Inflammatory macrophage (primary cell): ENCODE measurements at regions not wholly inside any gene's neighbourhood (a gene's known extent, or its start where the extent isn't known, plus 50 kb on each side); places are given as distances from the start of the nearest gene placed in this dataset.

Experiments used
- DNase-seq, 2 donors: peaks; one replicate each; pipeline ENCODE4 v3.0.0-alpha.2; 2020 to 2022

DNA sequence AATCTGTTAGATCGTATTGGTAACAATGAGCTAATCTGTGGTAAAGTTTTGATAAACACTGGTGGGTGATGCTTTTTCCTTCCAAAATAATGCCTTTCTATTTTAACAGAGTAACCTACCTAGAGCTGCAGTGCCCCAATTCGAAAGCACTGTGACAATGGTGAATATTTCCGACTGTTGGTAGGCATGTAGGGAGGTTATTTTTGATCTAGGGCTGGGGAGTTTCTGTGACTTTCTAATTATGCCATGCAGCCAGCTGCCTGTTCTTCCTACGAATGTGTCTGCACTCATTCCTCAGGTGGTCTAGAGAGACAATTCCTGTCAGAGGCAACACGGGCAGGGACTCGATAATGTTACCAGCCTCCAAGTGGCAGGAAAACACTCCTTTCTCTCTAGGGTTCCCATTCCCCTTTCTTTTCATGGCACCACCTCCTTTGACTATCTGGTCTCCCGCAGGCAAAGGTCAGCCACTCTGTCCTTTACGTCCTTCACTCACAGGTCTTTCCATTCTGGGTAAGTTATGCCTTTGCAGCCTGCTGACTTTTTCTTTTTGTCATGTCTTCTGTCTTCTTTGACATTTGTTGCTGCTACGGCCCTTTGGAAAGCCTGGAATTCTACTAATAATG, 167.2 kb upstream of the MGAT5 start:
- DNase-seq, result no peak

DNA sequence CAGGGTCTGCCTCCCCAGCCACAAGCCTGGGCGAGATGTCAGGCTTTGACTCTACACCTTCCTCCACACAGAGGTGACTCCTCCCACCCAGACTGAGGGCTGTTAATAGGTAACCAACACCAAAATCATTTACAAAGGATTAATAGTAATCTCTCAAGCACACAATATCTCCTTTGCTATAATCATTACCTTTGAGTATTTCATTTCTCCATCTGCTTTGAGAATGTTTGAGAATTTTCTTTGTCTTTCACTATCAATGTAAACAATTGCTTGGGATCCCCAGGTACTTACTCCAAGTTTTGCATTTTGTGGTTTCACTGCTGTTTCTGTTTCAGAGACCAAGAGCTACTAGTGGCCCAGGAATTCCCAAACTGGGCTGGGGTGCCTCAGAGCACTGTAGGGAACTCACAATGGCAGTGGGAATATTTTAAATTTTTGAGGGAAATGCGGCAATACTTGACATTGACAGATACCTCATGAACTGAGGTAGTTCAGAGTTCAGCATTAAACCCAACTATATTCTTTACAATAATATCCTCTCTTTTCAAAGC, 166.4 kb upstream of the MGAT5 start:
- DNase-seq, result no peak

DNA sequence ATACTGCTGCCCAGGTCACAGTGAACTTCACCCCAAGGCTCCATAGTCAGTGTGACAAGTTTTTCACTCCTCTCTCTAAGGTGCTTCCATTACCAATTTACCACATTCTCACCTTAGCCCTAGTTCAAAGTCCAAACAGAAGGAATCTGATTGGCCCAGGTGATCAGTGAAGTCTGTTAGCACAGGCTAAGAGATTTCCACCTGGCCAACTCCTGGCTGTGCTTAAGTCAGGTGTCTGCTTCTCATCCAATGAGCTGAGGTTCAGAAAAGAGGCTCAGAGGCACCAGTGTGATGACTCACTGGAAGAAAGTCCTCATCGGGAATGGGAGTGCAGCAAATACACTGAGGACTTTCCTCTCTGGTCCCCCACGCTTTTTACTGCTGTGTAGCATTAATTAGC, 164.4 kb upstream of the MGAT5 start:
- DNase-seq, result no peak

DNA sequence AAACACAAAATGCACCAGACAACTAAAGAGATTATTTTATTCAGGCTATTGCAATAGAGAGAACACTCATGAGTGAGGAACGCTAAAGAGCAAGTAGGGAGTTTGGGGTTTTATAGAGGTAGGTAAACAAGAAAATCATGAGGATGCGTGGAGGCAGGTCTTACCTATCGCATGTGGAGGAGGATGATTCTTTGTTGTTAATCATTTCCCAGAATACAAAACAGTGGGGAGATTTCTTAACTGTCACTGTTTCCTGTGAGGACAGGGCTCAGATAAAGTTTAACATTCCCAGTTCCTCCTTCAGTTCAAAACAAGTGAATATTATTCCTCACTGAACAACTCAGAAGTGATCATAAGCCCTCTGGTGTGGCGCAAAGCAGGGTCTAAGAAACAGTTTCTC, 156.1 kb upstream of the MGAT5 start:
- DNase-seq, result no peak

DNA sequence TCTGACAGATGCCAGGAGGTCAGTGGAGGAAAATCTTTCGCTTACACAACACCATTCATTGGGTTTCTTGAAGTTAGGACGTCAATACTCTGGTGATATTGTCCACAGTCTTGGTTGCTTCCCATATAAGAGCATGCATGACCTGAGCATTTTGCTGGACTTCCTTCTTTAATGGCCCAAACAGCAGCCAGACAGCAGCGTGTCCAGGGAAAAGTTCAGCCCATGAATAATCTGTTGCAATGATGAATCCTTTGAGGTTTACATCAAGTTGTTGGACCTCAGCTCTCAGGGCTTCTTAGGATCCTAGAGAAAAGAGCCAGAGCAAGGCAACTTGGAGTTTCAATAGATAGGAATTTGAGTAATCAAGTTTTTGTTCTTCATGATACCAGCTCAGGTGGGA, 155.6 kb upstream of the MGAT5 start:
- DNase-seq, result peak; percentile 51 to 61

DNA sequence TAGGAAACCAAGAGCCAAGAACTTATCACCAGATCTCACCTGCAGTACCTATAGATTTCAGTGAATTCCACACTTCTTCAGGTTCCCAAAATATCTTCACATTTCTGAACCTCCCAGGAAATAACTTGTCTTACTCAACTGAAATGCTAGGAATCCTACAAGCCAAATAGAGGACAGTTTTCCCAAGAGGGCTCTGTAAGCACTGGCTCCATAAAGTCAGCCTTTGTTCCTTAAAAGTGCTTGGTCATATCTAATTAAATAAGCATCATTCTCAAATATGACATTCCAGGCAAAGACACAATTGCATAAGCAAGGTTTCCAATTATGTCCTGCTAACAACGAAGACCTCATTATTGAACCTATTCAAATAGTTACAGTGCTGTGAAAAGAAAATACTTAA, 154.6 kb upstream of the MGAT5 start:
- no peak for DNase-seq

DNA sequence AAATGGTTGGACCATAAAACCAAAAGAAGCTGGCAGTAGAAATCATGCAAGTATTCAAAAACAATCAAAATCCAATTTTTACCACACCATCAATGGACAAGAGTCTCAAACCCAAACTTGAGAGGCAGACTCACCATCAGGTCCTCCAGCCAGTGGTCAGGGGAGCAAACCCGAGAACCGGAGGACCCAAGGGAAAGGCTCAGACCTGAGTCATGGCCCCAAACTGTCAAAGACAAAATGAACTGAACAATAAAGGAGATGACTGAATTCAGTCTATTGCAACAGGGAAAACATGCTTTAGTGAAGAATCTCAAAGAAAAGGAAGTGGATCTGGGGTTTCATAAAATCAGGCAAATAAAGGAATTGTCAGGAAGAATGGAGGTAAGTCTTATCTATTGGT, 150.7 kb upstream of the MGAT5 start:
- DNase-seq, result no peak

DNA sequence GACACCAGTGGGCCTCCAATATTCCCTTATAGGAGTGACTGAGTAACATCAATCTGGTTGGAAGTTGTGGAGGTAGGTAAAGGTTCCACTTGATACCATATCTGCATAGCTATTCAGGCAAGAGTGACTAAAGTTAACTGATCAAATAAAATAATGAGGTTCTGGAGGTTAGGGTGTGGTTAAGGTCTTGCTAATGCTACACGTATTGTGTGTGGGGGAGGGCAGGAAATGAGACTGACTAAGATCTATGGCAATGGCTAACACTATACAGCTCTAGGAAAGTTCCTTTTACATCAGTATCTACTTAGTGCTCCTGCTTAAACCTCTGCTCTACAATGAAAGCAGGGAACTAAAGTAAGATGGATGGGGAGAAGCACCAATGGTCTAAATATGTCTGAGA, 149.1 kb upstream of the MGAT5 start:
- no peak for DNase-seq

DNA sequence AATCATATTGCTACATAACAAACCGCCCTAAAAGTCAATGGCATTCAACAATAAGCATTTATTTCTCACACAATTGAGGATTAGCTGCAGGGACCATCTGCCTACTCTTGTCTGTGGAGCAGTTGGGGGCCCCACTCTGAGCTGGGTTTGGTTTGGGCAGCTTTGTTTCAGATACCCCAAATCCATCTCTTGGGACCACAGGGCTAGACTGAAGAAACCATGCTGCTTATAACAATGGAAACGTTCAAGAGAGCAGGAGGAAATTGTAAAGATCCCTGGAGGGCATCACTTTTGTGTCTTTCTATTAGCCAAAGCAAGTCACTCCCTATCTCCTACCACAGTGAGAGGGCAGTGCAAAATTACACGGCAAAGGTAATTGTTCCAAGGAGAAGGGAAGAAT, 146.5 kb upstream of the MGAT5 start:
- DNase-seq, result no peak

DNA sequence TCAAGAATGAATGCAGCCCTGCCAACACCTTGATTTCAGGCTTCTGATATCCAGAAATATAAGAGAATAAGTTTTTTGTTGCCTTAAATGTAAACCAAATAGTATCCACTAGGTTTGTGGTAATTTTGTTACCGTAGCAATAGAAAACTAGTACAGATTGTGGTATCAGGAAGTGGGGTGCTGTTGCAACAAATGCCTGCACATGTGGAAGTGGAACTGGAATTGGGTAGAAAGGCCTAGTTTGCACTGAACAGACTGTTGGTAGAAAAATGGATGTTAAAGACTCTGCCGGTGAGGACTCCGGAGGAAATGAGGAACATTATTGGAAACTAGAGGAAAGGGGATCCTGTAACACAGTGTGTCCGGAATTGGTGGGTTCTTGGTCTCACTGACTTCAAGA, 145.8 kb upstream of the MGAT5 start:
- DNase-seq, result peak; percentile 76 to 79

DNA sequence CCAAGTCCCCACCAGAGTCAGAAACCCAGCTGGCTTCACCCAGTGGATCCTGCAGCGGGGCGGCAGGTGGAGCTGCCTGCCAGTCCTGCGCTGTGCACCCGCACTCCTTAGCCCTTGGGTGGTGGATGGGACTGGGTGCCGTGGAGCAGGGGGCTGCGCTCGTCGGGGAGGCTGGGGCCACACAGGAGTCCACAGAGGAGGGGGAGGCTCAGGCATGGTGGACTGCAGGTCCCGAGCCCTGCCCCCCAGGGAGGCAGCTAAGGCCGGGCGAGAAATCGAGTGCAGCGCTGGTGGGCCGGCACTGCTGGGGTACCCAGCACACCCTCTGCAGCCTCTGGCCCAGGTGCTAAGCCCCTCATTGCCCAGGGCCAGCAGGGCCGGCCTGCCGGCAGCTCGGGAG, 144.6 kb upstream of the MGAT5 start:
- no peak for DNase-seq

DNA sequence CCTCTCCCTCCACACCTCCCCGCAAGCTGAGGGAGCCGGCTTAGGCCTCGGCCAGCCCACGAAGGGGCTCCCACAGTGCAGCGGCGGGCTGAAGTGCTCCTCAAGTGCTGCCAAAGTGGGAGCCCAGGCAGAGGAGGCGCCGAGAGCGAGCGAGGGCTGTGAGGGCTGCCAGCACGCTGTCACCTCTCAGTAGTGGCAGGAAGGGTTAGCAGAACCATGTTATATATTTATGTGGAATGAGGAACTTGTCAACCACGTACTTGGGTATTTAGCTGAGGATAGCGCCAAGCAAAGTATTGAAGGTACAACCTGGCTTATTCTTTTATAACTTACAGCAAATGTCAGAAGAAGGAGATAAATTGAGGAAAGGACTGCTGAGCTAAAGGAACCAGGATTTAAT, 144.1 kb upstream of the MGAT5 start:
- DNase-seq, result no peak

DNA sequence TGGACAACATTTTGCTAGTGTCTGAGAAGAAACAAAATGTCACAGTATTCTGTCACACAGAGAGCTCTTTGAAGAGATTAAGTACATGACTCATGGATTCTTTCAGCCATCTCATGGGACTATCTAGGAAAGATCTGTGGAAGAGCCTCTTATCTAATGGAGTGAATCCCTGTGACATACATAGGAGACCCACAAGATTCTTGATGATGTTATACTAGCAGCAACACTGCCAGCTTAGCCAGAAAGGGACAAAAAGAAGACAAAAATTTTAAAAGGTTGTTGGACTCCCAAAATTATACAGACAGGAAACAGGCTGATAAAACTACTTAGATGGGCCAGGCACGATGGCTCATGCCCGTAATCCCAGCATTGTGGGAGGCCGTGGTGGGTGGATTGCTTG, 143.3 kb upstream of the MGAT5 start:
- DNase-seq, result no peak

DNA sequence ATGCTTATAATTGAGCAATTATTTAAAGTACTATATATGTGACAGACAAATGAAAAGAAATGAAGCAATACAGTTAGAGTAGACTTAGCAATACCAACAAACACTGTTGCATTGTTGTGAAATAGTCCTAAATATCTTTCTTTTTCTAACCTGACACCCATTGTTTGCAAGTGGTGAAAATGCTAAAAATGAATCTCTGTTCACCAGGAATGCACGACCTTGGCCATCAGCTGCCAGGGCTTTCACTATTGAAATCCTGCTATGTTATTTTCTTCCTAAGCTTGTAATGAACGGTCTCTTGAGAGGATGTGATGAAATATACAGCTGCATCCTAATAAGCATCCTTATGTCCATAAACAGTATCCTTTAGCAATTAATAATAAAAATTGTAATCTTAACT, 136.2 kb upstream of the MGAT5 start:
- no peak for DNase-seq

DNA sequence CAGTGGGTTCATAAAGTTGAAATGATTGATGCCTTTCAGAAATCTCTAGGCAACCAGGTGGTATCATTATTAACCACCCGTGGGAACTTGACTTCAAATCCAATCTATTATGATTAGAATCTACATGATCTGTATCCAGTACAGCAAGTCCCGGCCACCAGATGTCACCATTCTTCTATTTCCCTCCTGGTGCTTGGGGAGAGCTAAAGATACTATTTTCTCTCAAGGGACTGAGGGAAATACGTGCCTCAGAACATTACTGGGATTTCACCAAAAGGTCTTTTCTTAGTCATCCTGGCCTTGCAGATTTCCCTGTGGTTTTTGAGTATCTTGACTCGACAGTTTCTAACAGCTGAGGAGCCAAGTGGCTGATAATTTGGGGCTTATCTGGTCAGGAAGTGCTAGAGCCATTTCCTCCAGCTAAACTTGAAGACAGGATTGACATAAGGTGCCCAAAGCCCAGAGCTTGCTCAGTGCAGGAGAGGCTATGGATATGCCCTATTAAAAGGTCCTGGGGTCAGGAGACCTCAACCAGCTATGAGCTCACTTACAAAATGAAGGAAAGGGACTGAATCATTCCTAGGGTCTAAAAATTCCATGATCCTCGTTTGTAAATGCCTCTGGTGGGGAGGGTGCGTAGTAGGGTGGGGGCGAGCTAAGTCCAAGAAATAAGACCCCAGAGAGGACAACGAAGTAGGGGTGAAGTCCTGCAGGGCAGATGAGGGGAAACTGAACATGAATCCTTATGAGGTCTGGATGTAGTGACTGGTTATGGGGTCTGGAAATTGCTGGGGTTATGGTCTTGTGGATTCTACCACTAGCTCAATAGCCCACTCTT, 135.4 kb upstream of the MGAT5 start:
- peak; percentile 94 for DNase-seq

DNA sequence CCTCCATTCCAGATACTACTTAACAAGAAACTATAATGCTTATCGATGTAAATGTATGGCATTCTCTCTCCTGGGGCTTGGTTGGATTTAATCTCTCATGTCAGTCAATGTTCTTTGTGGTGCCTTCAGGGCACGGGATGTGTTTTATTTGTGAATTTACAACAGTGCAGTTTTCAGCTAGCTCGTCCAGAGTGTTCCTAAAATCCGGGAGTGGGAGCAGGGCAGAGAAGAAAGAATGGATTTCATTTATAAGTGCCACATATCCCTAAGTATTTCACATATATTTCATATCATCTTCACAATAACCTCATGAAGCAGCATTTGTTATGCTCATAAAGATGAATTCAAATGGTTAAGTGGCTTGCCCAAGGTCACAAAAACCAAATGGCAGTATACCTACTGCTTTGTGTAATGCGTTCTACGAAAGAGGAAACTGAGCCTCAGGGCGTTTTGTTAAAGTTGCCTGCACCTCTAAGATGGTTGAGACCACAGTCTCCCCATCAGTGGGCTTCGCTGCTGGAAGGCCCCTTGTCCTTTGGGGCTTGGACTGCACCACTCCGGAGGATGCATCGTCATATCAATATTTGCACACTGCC, 134.7 kb upstream of the MGAT5 start:
- DNase-seq, result no peak

DNA sequence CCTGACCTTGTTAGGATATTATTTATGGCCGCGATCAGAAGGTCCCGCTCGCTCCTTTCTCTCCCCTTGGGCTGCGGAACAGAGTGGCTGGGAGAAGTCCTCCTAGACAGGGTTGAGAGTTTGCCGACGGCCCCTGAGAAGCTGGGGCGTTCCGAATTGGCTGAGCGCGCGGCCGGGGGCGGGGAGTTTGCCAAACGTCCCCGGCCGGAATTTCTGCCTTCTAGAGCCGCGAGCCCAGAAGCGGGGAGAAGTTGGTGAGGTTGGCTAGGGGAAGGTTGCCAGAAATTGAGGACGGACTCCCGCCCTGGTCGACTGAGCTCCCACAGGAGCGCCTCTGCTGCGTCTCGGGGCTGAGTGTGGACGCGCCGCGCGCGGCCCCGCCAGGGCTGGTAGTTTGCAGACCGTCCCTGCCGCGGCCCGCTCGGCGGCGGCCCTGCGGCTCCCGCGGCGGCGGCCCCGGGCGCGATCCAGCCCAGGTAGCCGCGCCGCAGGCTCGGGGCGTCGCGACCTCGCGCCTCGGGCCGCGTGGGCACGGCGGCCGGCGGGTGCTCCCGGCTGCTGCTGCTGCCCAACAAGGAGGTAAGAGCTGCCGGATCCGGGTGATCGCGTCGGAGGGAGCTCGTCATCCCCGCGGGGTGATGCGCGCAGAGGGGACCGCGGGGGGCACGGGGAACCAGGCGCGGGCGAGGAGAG, 134.0 kb upstream of the MGAT5 start:
- DNase-seq, result peak; percentile 93 to 95

DNA sequence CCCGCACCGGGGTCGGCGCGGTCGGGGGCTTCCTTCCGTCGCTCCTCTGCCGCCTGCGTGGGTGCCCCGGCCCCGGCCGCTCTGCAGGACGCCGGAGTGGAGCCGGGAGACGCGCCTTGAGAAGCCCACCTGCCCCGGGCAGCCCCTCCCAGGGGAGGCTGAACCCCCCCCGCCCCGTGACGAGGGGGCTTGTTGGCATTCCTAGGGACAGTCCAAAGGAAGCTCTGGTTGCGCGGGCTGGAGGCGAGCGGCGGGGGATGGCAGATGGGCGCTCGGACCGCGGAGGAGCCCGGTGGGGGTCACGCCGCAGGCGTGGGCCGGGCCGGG, 133.5 kb upstream of the MGAT5 start:
- DNase-seq, result no peak

DNA sequence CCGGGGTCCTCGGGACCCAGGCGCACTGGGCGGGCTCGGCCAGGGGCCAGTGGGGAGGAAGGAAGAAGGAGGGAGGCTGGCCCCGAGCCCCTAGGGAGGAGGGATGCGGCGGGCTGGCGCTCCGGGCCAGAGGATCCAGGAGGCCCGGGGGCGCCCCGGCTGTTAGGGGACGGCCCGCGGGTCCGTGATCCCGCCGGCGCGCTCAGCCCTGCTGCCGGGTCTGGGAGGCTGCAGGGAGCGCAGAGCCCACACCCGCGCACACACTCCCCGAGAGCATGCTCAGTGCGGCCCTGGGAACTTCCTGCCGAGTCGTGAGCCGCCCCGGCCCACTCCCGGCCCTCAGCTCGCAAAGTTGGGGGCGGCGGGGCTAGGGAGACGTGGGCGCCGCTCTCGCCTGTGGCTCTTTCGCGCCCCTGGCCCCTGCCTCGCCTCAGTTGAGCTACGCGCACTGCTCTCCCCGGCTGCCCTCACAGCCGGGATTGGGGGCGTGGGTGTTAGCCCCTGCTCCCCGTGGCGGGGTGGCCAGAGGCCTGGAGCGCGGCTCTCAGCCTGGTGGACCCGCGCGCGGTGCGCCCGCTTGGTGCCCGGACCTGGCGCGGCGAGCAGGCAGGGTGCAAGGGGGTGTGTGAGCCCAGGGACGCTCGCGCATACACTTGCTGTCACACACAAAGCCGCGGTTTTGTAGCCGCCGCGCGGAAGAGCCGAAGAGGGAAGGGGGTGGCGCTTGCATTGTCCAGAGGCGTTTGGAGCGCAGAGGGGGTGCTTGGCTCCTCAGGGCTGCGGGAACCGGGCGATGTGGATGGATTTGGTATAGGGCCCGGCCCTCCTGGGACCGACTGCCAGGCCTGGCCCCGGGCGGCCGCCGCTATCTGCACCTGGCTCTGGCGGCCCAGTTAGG, 132.9 kb upstream of the MGAT5 start:
- peak; percentile 52 to 81 for DNase-seq

DNA sequence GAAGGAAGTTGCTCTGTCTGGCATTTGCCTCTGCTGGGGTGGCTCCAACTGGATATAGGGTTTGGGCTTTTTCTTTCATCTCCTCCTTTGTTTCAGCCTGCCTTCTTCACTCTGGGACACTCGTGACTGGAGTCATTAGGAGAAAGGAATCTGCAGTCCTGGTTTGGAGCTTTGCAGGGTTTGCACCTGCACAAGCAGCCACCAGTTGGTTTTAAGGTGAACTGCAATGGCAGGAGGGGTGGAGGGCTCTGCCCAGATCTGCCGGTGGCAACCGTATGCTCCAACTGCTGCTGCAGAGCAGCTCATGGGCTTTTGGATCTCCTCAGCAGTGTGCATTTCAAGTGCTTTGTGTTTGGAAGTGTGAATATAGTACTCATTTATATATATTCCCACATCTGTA, 131.3 kb upstream of the MGAT5 start:
- DNase-seq, result no peak

DNA sequence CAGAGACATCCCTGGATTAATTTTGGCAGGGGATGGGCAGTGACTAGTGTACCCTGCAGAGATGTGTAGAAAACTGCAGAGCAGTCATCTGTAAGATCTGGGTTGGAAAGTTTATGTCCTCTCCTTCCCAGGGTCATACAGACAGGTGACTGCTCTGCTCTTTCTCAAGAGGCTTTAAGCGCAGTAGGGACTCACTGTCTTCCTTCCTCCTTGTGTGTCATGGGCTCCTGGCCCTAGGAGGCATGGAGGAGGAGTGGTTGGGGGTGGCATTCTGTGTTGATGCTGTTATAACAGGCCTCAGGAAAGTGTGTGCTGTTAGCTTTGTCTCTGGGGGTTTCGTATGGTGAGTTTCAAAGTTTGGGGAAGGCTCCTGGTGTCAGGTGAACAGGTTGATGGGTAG, 130.5 kb upstream of the MGAT5 start:
- DNase-seq, result peak in 1 of 2 donors; percentile 43

DNA sequence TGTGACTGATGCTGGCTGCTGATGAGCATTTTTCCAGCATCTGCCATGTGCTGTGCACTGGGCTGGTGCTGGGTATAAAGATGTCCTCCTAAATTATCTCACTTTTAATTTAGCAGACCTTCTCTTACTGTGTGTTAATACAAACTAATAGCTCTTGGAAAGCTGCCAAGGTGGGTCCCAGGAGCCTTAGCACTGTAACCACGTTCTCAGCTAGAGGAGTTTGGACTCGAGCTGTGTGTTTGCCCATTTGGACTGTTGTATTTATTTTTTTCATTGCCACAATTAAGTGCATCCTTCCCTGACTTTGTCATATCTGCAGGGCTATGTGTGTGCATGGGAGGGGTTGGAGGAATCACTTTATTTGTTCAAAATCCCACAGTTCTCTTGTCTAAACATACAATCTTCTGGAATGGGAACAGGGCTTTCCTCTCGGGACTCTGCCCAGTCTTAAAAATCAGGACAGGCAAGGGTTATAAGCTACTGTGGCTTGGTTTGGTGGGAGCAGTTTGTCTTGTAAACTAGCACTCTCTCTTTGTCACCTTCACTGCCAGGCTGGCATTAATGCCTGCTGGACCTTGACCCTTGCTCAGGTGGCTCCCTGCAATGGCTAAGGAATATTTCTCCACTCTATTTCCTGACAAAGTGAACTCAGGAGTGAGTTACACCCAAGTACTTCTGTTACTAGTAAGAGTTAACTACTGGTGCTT, 129.7 kb upstream of the MGAT5 start:
- no peak for DNase-seq
